HG03103 (cell line): ENCODE measurements at regions not wholly inside any gene's neighbourhood (a gene's known extent, or its start where the extent isn't known, plus 50 kb on each side); places are given as distances from the start of the nearest gene placed in this dataset.

ENCODE experiments used
- ATAC-seq: cut with Tn5 transposase; IDR thresholded peaks from one replicate; pipeline ENCODE4 v1.9.1; 2021; ENCODE audit warnings: low read depth; ENCODE audit not compliant: unreplicated experiment

DNA sequence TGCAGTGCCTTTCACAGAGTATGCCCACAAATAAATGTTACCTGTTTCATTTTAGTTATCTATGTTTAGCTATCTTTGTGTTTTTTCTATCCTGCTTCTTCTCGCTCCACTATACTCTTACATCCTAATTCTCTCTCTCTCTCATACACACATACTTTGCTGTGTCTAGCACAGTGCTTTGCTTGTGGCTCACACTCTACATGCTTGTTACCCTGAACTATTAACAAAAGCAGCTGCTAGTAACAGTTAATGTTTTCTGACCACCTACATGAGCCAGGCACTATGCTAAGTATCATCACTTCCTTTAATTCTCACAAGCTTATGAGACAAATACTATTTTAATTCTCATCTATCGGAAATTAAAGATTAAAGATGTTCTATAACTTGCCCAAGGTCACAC, 390.5 kb upstream of the HNRNPA3 start:
- ATAC-seq, result no peak

DNA sequence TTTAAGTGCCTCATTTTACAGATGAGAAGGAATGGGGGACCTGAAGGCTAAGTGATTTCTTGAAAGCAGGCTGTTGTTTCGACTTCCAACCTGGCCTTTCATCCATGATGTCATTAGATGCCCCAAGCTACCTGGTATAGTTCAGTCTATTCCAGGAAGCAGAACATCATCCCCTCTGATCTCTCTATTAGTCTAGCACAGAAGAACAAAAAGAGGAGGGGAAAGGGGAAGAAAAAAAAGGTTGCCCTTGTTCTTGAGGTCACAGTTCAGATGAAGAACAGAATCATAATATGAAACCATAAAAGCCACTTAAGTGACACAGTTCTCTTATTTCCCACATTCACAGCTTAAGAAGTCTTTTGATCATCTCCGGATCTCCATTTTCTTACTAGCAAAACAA, 386.2 kb upstream of the HNRNPA3 start:
- no peak for ATAC-seq

DNA sequence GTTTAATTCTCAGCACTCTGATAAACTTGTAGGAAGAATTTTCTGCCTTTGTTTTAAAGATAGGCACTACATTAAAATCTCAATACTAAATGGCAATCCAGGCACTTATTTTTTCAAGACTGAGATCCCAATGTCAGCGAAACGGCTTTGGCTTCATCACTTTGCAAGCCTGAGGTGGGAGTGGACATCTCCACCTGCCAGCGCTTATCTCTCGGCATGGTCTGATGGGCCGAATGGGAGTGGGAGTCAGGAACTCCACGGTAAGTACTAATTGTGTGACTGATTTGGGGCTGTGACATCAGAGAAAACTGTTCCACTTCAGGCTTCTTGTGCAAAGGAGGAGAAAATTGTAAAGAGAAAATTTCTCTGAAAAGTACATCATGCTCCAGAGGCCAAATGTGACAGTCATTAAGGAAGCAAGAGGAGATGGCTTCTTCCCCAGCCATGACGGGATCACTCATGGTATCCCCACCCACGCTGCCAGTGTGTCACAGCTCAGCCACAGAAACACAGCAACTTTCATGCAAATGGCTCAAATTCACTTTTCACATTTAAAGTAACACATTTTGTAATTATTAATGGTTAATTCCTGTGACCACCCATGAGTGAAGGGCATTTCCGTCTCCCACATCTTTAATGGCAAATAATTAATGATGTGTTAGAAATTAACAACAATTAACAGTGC, 385.5 kb upstream of the HNRNPA3 start:
- no peak for ATAC-seq

DNA sequence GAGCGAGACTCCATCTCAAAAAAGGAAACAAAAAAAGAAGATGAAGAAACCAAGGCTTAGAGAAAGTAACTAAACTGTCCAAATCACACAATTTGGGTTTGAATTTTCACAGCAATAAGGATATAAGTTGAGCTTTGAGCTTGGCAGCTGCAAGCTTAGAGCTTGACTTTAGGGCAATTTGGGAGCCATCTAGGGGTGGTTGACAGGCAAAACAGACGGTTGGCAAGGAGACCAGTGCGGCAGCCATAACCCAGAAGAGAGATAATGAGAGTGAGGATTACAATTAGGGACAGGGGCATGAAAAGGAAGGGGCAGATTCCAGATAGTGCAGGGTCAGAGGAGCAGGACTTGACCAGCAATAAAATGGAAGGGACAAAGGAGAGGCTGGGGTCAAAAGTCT, 382.2 kb upstream of the HNRNPA3 start:
- no peak for ATAC-seq

DNA sequence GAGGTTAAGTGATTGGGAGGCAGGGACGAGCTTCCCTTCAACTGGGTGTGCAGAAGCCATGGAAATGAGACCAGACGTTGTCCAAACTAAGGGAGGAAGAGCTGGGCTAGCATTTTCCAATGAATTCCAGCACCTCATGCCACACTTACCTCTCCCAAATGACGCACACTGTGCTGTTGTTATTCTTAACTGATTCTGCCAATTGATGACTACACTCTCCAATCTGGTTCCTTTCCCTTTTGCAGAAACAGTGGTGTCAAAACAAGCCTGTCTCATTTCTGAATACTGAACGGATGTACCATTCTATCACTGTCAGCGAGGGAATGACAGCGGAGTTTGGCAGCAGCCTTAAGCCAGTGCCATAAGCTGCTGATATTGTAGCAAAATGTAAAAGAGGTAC, 380.5 kb upstream of the HNRNPA3 start:
- no peak for ATAC-seq

DNA sequence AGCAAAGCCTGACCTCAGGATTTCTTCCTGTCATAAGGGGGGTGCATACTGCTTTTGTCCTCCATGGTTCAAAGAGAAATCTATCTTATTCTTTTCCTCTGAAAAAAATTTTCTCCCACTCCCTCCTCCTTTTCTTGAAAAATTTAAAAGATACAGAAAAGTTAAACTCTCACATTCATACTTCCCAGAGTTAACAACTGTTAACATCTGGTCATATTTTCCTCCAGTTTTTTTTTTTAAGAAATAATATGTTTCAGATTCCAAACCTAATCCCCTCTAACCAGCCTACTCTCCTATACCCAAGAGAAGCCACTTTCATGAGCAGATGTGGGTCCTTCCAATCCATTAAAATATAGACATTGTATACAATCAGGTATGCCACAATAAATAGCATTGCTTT, 378.9 kb upstream of the HNRNPA3 start:
- no peak for ATAC-seq

GRCh38 chr2:176834226-176834625, 378.4 kb upstream of the HNRNPA3 start:
- no peak for ATAC-seq

DNA sequence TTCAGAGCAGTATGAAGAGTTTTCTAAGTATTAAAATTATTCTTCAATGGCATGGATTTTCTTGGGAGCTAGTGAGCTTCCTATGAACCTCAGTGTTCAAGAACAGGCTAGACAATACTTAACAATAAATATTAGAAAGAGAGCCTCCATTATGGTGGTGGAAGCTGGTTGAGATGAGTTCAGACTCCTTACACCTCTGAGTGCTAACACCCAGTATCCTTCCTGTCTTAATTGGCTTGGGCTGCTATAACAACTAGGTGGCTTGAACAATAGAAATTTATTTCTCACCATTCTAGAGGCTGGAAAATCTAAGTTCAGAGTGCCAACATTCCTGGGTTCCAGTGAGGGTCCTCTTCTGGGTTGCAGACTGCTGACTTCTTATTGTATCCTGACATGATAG, 369.4 kb upstream of the HNRNPA3 start:
- no peak for ATAC-seq

DNA sequence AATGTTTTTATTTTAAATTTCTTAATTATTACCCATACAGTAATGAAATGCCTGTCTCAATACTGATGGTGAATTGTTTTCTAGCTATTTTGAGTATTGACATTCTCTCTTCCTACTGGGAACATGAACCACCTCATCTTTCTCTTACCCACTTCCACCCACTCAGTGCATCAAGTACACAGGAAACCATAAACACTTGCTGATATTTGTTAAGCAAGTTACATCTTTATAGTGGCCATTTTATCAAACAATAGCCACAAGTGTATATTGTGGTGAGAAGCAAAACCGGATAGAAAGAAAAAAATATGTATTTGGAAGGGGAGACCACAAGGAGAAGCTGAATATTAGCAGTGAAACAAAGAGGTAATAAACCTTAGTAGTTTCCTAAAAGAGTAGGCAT, 368.1 kb upstream of the HNRNPA3 start:
- ATAC-seq, result no peak

- no peak for ATAC-seq
These were observed 366.9 kb upstream of the HNRNPA3 start for GRCh38 chr2:176845718-176846117.

DNA sequence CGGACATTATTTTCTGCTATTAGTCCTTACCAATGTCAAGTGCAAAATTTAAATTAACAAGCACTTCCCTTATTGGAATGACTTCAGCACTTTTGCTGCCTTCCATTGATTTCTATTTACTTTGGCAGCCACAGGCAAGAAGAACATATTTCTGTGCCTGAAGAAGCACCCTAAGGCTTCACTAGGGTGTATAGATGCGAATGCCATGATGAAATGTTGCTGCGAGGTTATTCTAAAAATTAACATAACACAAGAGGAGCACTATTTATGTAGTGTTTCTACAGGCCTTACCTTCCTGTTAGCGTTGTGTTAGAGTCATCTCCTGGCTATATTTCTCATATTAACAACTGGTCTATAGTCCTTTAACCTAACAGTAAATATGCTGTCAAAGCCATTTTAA, 365.0 kb upstream of the HNRNPA3 start:
- no peak for ATAC-seq

GRCh38 chr2:176848844-176849243, 363.8 kb upstream of the HNRNPA3 start:
- no peak for ATAC-seq

DNA sequence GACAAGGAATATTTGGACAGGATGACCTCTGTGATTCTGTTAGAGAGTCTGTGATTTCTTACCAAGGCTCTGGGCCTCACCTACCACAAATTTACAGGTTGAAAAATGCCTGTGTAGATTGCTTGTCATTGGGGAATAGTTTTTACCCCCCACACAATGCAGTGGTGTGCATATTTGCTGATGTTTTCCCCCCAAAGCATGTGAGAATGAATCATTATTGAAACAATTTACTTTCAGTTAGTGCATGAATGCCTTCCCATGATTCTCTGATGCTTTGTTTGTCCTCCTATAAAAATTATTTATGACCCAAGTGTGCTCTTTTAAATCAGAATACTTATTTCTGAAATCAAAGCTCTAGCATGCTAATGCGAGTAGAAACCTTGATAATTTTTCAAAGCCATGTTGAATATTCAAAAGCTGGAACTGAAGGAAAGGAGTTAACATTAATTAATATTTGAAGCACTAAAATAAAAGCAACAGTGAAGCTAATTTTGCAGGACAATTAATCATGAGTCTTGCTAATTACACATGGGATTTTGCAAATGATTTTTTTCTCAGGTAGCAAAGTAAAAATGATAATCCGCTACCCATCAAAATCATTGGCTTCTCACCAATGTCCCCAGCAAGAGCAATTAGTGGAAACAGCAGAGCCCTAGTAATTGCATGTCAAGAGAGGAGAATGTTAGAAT, 361.2 kb upstream of the HNRNPA3 start:
- ATAC-seq, result no peak

DNA sequence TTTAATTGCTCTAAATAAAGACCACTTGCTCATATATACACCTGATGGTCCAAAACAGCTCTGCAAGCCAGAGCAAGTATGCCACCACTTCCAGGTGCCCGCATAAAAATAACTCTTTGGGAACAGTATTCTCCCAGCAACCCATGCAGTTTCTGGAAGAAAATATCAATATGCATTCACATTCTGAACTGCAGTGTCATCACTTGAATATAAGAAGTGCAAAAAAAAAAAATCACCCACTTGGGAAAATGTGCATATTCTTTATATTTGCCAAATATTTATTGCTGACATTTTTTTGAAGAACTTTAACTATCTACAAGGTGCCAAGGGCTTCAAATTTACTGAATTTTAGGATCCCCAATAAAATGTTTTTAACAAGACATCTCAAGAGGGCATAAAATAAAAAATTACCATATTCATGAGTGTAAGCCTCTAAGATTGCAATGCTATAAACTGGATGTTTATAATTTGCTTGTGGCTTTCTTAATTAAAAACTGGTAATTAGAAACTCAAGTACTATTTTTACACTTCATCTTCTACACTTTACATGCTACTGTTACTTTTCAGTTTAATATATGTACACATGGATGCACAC, 360.6 kb upstream of the HNRNPA3 start:
- ATAC-seq, result no peak

GRCh38 chr2:176852667-176853066, 359.9 kb upstream of the HNRNPA3 start:
- no peak for ATAC-seq

GRCh38 chr2:176854062-176854461, 358.5 kb upstream of the HNRNPA3 start:
- ATAC-seq, result no peak

- no peak for ATAC-seq
These were observed 357.7 kb upstream of the HNRNPA3 start for GRCh38 chr2:176854878-176855277.

DNA sequence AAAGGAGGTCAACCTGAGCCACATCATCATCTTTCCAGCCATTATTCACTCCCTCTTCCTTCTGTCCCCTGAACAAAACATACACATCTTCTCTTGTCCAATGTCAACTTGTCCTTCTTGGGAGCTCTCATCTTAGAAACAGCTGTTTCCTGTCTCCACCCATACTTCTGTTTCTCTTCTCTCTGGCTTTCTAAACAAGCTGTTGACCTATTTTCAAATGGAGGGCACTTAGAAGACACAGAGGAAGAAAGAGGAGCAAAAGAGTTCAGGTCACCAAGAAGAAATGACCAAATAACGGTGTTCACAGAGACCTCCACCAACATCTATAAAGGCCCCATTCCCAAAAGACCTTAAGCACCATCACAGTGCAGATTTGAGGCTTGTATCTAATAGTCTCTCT, 355.9 kb upstream of the HNRNPA3 start:
- ATAC-seq, result no peak

- no peak for ATAC-seq
These were observed 347.3 kb upstream of the HNRNPA3 start for GRCh38 chr2:176865336-176865735.

GRCh38 chr2:176872406-176872805, 340.2 kb upstream of the HNRNPA3 start:
- ATAC-seq, result no peak

- no peak for ATAC-seq
These were observed 339.2 kb upstream of the HNRNPA3 start for GRCh38 chr2:176873403-176873802.

DNA sequence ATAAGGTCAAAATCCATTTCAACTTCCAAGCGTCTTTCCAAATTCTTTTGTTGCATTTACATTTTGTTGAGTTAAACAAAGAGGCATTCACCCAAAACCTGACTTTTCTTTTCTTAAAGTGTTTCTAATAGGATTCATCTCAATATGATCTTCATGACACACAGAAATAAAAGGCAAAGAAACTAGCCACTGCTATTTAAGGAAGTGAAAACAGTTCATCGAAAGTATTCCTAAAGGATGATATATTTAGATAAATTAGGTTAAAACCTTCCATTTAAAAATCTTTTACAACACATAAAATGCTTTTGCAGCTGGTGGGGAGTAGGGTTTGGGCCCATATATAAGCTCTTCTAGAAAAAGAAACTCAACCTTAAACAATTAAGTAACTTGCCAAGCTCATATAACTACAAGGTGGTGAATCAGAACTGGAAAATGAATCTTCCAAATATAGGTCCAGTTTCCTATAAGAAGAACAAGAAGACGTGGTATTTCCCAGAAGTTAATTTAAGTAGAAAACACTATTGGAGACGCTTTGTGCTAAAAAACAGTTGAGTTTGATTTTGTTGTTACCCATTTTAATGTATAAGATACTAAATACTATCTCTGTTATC, 336.0 kb upstream of the HNRNPA3 start:
- ATAC-seq, result no peak
